ENCODE measurements at regions not wholly inside any gene's neighbourhood (a gene's known extent, or its start where the extent isn't known, plus 50 kb on each side); places are given as distances from the start of the nearest gene placed in this dataset.
"Not testable (repeated sequence)": the region's sequence is repeated elsewhere in the genome, so short reads cannot be mapped to it uniquely, and the experiment has no call there.

GRCh38 chr4:147201016-147201415 lies 255.4 kb upstream of the TTC29 start:
- no peak for DNase-seq (ENCODE audit: low read depth in 1 of 2, low spot score in 1 of 2)
- in situ Hi-C loops (cut with HindIII; ENCODE audit: low pct_unique_long_range_greater_than_20kb, low sequenced_read_pairs): no loop called here
- no peak for TF ChIP-seq JUND (IDR thresholded peaks at IDR 0.05; ENCODE audit: low read depth)

DNA sequence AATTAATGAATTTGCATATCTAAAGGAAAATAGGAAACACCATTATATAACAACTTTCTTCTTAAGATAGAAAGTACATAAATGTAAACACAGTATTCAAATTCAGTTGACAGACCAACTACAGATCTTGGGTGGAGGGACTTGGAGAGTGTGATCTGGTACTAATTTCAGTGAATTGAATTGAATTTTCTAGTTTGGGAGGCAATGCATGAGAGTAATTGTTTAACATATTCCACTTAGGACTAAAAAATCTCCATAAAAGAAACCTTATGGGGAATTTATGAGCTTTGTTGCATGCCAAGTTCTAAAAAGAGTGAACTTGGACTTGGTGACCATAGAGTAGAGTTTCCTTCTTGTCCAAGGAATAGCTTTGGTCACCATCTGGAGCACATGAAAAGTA lies 261.1 kb upstream of the TTC29 start:
- no peak for DNase-seq (ENCODE audit: low read depth in 1 of 2, low spot score in 1 of 2)
- in situ Hi-C loops (cut with HindIII; ENCODE audit: low pct_unique_long_range_greater_than_20kb, low sequenced_read_pairs): no loop called here
- no peak for TF ChIP-seq JUND (IDR thresholded peaks at IDR 0.05; ENCODE audit: low read depth)

- TF ChIP-seq JUND (IDR thresholded peaks at IDR 0.05; ENCODE audit: low read depth): no peak
- in situ Hi-C loops (cut with HindIII; ENCODE audit: low pct_unique_long_range_greater_than_20kb, low sequenced_read_pairs): no loop called here
- no peak for DNase-seq (ENCODE audit: low read depth in 1 of 2, low spot score in 1 of 2)
These were observed 262.2 kb upstream of the TTC29 start for GRCh38 chr4:147207911-147208310.

DNA sequence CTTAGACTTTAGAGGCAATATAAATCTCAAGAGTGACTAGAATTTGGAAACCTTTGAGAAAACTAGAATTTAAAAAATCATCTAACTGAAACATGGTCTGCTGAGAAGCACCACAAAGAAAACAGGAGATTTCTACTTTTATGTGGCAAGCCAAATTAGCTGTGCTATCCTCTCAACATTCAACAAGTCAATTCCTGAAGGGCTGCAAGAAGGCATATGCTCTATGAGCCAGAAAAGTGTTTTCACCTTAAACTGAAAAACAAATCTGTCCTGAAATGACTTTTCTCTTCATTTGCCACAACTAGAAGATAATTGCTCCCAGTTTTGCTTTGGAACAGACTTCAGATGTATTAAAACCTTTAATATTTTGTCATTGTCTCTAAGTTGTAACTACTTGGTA lies 263.2 kb upstream of the EDNRA start:
- in situ Hi-C loops (cut with HindIII; ENCODE audit: low pct_unique_long_range_greater_than_20kb, low sequenced_read_pairs): no loop called here
- DNase-seq (ENCODE audit: low read depth in 1 of 2, low spot score in 1 of 2): no peak
- TF ChIP-seq JUND (IDR thresholded peaks at IDR 0.05; ENCODE audit: low read depth): no peak

DNA sequence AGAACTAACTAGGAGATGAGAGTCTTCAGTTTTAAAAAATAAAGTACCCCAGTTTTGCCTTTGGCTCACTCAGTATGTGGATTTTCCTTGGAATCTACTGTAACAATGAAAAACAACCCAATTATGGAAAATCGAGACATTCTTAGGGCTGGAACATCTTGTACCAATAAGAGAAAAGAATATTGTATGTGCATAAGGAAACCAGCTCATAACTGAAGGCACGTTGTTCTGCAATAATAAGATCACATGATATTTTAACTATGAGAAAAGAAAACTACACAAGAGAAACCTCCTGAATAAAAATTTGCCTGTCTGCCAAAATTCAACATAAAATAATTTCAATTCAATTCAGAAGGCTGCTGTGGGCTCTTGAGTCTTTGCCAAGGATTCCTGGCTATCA lies 261.8 kb upstream of the EDNRA start:
- in situ Hi-C loops (cut with HindIII; ENCODE audit: low pct_unique_long_range_greater_than_20kb, low sequenced_read_pairs): no loop called here
- no peak for DNase-seq (ENCODE audit: low read depth in 1 of 2, low spot score in 1 of 2)
- TF ChIP-seq JUND (IDR thresholded peaks at IDR 0.05; ENCODE audit: low read depth): no peak

- TF ChIP-seq JUND (IDR thresholded peaks at IDR 0.05; ENCODE audit: low read depth): no peak
- in situ Hi-C loops (cut with HindIII; ENCODE audit: low pct_unique_long_range_greater_than_20kb, low sequenced_read_pairs): no loop called here
- DNase-seq (ENCODE audit: low read depth in 1 of 2, low spot score in 1 of 2): no peak
These were observed 260.1 kb upstream of the EDNRA start for GRCh38 chr4:147220833-147221232.

DNA sequence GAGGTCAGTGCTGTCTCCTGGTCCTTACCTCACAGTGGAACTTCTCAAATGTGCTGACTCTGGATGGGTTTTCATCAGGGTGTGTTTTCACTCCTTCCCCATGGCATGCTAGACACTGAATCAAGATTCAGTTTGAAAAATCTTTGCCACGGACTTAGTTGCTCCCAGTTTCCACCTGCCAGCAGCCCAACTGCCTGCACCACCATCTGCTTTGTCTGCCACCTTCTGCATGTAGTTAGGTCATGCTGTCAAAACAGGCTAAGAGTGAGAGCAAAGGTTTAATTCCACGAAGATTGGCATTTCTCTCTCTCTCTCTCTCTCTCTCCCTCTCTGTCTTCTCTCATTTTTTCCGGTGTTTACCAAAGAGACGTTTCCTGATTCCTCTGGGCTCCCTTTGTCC lies 258.0 kb upstream of the EDNRA start:
- in situ Hi-C loops (cut with HindIII; ENCODE audit: low pct_unique_long_range_greater_than_20kb, low sequenced_read_pairs): no loop called here
- TF ChIP-seq JUND (IDR thresholded peaks at IDR 0.05; ENCODE audit: low read depth): no peak

DNA sequence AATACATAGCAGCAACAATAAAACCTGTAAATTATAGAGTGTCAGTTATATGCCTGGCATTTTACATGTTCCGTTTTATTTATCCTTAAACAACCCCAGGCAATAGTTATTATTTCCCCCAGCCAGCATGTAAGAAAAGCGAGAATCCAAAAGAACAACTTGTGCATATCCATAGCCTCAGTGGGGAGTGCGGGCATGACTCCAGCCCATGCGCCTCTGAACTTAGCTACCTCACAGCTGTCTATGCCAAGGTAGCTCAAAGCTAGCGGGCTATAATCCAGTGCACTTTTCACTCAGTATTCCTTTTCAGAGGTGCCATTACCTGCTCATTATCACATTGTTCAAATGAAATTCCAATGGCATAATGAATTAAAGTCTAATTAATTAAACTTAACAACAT lies 257.3 kb upstream of the EDNRA start:
- no peak for TF ChIP-seq JUND (IDR thresholded peaks at IDR 0.05; ENCODE audit: low read depth)
- in situ Hi-C loops (cut with HindIII; ENCODE audit: low pct_unique_long_range_greater_than_20kb, low sequenced_read_pairs): no loop called here
- DNase-seq (ENCODE audit: low read depth in 1 of 2, low spot score in 1 of 2): no peak

More for the DNA sequence above, 258.0 kb upstream of the EDNRA start:
- DNase-seq (ENCODE audit: low read depth in 1 of 2, low spot score in 1 of 2): no peak

DNA sequence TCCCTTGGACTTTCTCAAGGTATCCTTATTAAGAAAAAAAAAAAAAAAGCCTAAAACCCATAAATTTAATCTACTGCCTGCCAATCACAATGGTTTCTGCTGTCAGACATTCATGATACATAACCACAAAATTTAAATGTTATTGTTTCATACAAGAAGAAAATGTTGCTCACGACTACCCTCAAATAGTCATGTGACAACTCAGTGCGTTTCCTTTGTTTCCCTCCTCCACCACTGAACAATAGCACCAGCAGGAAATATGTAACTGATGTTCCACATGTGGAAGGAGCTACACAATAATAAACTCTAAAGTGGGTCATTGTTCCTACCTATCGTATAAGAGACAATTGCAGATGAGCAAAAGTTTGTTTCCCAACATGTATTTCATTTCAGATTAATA lies 244.1 kb upstream of the EDNRA start:
- no peak for DNase-seq (ENCODE audit: low read depth in 1 of 2, low spot score in 1 of 2)
- in situ Hi-C loops (cut with HindIII; ENCODE audit: low pct_unique_long_range_greater_than_20kb, low sequenced_read_pairs): no loop called here

GRCh38 chr4:147244786-147245185 lies 236.1 kb upstream of the EDNRA start:
- in situ Hi-C loops (cut with HindIII; ENCODE audit: low pct_unique_long_range_greater_than_20kb, low sequenced_read_pairs): no loop called here
- TF ChIP-seq JUND (IDR thresholded peaks at IDR 0.05; ENCODE audit: low read depth): no peak
- no peak for DNase-seq (ENCODE audit: low read depth in 1 of 2, low spot score in 1 of 2)

More for the DNA sequence above, 244.1 kb upstream of the EDNRA start:
- TF ChIP-seq JUND (IDR thresholded peaks at IDR 0.05; ENCODE audit: low read depth): no peak

GRCh38 chr4:147246096-147246495 lies 234.8 kb upstream of the EDNRA start:
- TF ChIP-seq JUND (IDR thresholded peaks at IDR 0.05; ENCODE audit: low read depth): no peak
- DNase-seq (ENCODE audit: low read depth in 1 of 2, low spot score in 1 of 2): no peak
- in situ Hi-C loops (cut with HindIII; ENCODE audit: low pct_unique_long_range_greater_than_20kb, low sequenced_read_pairs): no loop called here

DNA sequence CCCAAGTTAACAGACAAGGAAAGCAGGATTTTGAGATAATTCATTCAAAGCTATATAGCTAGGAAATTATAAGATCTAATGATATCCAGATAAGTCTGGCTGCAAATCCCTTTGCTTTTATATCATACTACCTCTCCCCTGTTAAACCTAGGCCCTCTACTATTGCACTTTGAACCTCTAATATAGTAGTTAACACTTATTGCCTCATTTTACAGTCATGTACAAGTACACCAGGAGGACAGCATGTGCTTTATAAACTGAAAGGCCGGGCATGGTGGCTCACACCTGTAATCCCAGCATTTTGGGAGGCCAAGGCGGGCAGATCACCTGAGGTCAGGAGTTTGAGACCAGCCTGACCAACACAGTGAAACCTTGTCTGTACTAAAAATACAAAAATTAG lies 234.4 kb upstream of the EDNRA start:
- DNase-seq (ENCODE audit: low read depth in 1 of 2, low spot score in 1 of 2); in situ Hi-C loops (cut with HindIII; ENCODE audit: low pct_unique_long_range_greater_than_20kb, low sequenced_read_pairs): not testable (repeated sequence)

GRCh38 chr4:147247579-147247978 lies 233.3 kb upstream of the EDNRA start:
- in situ Hi-C loops (cut with HindIII; ENCODE audit: low pct_unique_long_range_greater_than_20kb, low sequenced_read_pairs): no loop called here
- peak in 1 of 2 experiments; percentile 8 for DNase-seq (ENCODE audit: low read depth in 1 of 2, low spot score in 1 of 2)
- TF ChIP-seq JUND (IDR thresholded peaks at IDR 0.05; ENCODE audit: low read depth): no peak

GRCh38 chr4:147250062-147250461 lies 230.8 kb upstream of the EDNRA start:
- no peak for DNase-seq (ENCODE audit: low read depth in 1 of 2, low spot score in 1 of 2)
- in situ Hi-C loops (cut with HindIII; ENCODE audit: low pct_unique_long_range_greater_than_20kb, low sequenced_read_pairs): no loop called here
- TF ChIP-seq JUND (IDR thresholded peaks at IDR 0.05; ENCODE audit: low read depth): no peak

- in situ Hi-C loops (cut with HindIII; ENCODE audit: low pct_unique_long_range_greater_than_20kb, low sequenced_read_pairs); DNase-seq (ENCODE audit: low read depth in 1 of 2, low spot score in 1 of 2): not testable (repeated sequence)
These were observed 225.6 kb upstream of the EDNRA start for GRCh38 chr4:147255268-147255667.

- in situ Hi-C loops (cut with HindIII; ENCODE audit: low pct_unique_long_range_greater_than_20kb, low sequenced_read_pairs); DNase-seq (ENCODE audit: low read depth in 1 of 2, low spot score in 1 of 2): not testable (repeated sequence)
These were observed 221.6 kb upstream of the EDNRA start for GRCh38 chr4:147259271-147259670.

Data from T47D (cell line).